Eye (tissue), 1 donor: ENCODE measurements at regions not wholly inside any gene's neighbourhood (a gene's known extent, or its start where the extent isn't known, plus 50 kb on each side); places are given as distances from the start of the nearest gene placed in this dataset.

ENCODE experiments used
- DNase-seq: peaks from one replicate; pipeline ENCODE4 v3.0.0-alpha.2; 2015

DNA sequence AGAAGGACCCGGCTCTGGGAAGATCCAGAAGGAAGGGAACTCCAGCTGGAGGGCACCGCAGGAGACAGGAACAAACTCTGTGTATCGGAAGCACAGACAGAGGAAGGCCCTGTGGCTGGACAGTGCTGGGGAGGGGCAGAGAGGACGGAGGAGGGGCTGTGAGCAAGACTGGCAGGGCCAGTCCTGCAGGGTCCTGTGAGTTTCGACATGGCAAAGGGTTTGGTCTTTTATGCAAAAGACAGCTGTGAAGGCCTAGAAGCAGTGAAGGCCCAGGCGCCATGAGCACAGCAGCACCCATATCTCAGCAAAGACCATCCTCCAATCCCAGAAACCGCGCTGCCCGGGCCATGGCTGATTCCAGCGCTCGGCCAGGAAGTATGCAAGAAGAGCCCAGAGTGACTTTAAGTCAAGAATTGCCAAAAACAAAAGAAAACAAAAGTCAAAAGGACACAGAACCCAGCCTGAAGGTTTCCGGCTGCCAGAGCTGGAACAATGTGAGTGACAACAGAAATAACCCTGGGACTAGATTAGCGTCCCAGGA is 126.5 kb downstream of the NCOR2 start:
- no peak for DNase-seq

DNA sequence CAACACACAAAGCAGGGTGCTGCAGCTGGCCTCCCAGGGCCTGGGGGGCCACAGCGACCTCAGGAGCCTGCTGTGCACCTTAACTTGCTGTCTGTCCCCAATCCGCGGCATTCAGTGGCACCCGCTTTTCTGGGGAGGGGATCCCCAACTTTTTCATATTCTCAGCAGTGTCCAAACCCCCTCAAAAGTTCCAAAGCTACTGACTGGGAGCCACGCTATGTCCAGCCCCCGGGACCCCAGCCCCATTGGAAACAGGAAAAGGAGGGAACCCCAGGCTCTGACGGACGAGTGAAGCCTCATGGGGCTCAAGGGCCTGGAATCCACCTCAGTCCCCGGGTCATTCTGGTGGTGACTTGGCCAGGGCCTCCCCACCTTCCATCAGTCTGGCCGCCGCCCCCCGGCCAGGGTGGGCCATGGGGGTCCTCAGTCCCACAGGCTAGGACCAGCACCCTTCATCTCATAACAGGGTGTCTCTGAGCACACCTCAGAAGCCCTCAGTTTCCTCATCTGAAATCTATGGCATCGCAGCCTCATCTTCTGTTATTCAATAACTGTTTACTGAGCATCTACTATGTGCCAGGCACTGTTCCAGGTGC is 127.3 kb downstream of the NCOR2 start:
- DNase-seq = no peak

DNA sequence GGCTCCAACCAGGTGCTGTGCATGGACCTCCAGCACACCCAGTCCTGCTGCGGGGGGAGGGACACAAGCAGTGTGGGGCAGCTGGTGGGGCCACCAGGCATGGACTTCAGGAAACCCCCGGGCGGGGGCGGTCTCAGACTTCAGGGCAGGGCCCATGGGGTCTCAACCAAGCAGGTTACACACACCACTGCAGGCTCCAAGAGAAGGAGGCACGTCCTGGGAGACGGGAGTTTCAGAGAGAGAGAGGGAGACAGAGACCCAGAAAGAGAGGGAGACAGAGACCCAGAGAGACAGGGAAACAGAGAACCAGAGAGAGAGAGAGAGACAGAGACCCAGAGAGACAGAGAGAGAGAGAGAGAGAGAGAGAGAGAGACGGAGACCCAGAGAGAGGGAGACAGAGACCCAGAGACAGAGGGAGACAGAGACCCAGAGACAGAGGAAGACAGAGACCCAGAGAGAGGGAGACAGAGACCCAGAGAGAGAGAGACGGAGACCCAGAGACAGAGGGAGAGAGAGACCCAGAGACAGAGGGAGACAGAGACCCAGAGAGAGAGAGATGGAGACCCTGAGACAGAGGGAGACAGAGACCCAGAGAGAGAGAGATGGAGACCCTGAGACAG is 128.9 kb downstream of the NCOR2 start:
- DNase-seq = peak; percentile 50

DNA sequence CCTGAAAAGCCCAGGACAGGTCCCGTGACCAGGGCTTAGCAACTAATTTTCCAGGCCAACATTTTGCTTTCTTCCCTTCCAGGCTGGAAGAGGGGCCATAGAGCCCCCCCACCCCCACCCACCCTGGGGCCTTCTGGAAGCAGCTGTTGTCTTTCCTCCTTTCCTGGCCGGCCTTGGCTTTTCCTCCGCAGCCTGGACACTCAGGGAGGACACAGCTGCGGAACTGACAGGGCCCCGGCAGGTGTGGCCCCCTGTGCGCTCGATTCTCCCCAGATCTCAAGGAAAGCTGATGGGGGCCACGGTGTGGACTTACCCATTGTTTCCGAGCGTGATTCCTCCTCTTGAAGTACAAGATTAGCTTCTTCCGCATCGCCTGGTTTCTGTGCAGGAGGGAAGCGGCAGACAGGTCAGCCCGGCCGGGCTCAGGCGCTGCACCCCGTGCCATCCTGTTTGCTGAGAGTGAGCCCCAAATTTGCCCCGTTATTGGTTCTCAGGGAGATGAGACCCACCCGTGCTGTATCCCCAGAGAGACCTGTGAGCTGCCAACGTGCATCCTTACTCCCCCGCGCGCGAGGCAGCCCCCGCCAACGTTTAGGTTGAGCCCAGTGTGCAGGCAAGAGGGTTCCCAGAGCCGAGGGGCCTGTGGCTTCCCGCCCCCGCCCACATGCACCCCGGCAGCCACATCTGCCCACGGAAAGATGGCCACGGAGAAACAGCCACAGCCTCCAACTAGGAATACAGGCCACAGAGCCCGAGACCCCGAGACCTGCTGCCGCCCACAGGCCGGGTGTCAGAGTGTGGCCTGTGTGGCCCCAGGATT is 129.6 kb downstream of the NCOR2 start:
- peak; percentile 53 for DNase-seq

DNA sequence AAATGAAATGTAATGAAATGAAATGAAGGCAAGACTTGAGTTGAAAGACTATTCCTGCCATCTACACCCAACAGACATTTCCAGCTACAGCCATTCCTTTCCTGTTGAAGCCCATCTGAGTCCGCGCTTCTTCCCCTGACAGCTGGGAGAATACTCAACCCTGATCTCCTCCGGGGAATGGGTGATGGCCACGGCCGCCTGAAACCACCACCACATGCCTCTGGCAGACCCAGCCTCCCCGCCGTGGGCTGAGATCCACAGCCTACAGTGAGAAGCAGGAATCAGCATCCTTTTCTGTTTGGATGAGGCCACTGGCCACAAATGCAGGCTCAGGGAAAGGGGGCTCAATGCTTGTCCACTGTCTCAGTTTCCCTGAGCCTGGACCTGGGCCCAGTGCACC is 130.3 kb downstream of the NCOR2 start:
- no peak for DNase-seq

DNA sequence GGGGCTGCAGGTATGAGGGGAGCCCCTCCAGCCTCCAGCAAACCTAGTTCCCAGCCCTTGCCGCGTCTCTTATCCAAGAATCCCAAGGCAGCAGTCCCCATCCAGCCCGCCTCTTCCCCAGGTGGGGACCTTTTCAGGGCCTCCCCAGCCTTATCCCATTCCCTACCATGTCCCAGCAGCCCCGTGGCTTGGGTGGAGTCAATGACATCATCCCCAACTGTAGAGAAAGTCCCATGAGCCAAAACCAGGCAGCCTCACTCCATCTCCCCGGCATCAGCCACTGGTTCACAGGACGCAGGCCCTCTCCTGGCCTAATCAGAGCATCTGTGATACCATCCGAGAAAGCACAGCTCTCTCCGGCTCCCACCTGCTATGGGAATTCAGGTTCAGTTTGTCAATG is 131.0 kb downstream of the NCOR2 start:
- DNase-seq = no peak

DNA sequence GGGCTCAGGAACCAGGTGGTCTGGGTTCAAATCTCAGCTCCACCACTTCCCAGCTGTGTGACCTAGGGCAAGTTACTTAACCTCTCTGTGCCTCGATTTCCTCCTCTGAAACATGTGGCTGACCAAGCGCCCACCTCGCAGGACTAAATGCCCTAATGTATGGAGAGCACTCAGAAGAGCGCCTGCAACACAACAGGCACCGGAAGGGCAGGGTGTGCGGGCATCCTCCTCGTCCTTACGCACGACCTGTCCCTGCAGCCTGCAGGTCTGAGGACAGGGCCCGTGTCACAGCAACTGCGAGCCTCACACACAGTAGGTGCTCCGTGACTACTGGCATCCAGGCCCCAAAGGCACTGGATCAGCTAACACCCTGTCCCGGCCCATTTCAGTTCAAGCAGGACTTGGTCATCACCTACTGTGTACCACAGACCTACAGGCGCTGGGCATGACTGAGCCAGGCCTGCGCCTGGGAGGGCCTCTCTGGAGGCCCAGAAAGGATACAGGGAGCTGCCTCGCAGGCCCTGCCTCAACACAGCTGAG is 131.5 kb downstream of the NCOR2 start:
- DNase-seq = no peak

DNA sequence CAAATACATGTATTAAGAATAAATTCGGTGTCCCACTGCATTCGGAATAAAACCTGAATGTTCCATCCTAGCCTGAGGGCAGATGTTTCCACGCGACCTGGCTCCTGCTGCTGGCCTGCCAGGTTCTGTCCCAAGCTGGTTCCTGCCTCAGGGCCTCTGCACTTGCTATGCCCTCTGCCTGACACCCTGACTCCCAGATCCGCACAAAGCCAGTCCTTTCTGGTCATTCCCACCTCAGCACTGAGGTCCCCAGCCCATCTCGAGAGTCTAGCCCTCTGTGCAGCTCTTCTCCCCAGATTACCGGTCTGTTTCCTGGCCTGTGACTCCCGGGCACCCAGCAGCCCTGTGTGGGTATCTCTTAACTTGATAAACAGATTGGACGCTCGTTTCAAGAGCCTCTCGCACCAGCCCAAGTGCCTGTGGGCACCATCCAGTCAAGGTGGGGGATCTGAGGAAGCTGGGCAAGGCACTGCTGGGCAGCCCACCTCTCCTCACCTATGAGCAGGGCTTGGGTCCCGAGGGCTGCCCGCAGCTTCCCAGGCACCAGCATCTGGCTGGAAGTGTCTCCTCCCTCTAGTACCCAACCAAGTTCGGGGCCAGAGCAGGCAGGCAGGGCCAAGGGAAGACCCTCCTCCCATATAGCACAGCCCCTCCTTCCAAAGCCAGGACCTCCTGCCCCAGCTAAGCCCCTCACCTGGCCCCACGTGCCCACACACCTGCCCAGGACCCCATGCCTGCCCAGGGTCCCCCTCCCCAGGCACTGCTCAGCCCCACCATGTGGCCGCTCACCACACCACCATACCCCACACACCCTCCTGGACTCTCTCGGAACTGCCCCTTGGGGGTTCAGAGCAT is 132.2 kb downstream of the NCOR2 start:
- DNase-seq = no peak

DNA sequence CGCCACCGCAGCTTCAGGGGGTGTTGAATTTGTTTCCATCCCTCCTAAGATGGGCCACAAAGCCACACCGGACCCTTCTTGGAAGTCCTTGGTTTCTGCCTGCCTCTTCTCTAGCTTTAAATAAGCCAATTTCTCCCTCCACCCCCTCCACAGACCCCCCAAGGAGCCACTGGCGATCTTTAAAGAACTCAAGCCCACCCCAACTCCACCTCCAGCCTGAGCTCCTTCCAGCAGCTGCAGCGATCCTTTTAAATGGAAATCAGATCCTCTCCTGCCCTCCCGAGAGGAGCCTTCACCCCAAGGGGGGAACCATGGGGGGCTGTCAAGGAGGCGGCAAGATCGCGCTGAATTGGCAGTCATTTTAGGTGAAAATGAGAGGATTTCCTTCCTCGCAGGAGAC is 133.1 kb downstream of the NCOR2 start:
- no peak for DNase-seq

DNA sequence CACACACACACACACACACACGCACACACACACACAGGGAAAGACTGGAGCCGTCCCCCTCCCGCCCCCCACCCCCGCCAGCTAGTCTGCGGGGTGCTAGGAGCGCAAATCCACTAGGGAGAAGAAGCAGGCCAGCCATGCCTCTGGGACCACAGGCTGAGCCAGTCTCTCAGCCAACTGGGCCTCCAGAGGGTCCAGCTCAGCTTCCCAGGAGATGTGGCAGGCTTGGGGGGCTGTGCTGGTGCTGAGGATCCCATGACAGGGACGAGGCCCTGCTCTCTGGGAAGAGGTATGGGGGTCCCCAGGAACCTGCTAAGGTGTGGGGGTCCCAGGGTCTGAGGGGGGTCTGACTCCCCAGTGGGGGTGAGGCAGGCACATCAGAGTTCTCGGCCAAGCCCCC is 133.5 kb downstream of the NCOR2 start:
- DNase-seq = no peak

DNA sequence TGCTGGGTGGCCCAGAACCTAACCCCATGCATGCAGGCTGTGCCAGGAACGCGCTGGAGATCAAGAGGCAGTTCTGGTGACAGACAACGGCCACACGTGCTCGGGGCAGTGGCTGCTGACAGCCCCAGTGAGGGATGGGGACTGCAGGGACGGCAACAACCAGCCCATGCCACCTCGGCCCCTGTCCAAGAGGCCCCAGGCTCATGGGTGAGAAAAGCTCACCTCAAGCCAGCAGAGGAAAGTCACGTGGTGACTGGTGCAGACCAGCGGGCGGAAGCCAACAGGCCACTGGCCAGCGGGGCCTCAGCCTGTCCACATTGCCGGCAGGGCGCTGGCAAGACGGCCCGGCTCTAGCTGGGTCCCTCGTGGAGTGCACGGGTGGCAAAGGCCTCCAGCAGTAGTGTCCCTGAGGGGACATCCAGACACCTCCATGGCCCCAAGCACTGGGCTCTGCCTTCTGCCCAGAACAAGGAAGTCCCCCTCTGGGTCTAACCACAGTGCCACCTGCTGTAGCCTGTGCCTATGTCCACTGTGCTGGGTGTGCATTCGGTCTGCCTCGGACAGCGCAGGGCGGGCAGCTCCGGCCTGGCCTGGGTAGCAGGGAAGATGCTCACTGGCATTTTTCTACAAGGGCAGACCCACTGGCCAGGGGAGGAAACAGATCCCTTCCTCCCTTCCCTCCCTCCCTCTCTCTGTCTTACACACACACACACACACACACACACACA is 134.1 kb downstream of the NCOR2 start:
- DNase-seq = no peak

DNA sequence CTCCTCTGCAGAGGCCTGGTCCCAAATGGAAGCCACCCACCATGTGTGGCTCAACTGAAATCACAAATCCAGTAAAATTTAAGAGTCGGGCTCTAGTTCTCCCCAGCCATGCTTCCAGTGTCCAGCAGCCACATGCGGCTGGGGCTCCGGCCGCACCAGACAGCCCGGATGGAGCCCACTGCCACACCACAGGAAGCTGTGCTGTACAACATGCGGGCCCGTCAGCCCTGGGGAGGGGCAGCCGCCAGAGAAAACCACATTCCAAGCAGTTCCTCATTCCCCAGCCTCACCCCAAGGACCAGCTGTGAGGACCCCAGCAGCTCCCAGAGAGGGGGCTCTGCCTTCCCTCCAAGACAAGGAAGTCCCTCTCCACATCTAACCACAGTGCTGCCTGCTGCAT is 135.0 kb downstream of the NCOR2 start:
- DNase-seq = no peak

DNA sequence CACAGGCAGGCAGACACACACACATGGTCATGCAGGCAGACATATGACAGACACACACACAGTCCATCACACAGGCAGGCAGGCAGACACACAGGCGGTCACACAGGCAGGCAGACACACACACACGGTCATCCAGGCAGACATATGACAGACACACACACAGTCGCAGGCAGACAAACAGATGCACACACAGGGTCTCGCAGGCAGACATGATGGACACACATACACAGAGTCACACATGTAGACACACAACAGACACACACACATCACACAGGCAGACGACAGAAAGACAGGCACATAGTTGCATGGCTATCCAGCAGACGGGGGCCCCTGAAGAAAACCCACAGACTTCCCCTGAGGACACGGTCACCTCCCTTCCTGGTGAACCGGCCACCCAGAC is 135.4 kb downstream of the NCOR2 start:
- no peak for DNase-seq

DNA sequence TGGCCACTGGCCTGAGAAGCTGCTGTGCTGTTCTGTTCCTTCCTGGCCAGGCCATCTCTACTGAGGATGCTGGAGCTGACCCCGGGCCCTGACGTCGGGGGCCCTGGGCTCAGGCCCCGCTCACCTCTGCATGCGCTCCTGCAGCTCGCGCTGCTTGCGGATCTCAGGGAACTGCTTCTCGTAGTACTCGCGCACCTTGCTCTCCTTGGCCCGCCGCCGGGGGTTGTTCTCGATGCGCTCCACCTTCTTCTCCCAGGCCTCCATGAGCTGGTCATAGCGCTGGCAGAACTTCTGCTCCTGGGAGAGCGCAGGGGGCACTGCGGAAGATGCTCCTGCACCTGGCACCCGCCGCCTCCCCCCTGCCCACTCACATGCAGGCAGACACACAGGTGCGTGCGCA is 135.6 kb downstream of the RFLNA start:
- DNase-seq = no peak

DNA sequence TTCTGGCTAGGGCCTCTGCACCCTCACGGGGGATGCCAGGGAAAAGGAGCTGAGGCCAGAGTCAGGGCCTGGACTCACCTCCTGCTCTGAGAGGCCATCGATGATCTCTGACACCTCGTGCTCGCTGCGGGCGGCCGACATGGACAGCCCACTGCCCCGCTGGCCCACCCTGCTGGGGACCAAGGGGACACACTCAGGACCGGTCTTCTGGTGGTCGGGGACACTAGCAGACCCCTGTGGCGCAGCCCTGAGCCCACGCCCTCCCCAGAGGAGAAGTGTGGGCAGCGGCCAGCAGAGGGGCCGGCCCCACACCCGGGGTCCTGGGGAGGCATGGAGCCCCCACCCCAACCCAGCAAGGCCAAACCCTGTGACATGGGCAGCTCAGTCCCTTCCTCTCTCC is 134.6 kb downstream of the RFLNA start:
- no peak for DNase-seq

DNA sequence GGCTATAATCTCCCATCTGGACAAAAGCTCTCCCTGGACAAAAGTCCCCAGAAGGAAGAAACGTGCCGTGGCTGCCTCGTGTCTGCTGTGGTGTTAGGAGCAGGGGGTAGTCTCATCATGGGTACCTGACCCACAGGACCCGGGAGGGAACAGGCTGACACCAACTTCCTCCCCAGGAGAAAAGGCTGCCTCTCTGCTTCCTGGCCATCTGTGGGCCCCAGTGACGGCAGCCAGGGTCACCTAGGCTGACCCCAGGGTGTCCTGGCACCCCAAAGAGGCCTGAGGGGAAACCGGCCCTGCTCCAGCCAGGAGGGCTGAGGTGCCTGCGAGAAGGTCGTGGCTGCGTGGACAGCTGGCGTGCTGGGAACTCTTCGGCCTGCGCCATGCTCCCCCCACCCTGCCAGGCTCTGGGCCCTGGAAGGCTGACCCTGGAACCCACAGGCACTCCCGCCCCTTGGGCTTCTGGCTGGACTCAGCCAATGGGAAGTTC is 133.9 kb downstream of the RFLNA start:
- DNase-seq = no peak

DNA sequence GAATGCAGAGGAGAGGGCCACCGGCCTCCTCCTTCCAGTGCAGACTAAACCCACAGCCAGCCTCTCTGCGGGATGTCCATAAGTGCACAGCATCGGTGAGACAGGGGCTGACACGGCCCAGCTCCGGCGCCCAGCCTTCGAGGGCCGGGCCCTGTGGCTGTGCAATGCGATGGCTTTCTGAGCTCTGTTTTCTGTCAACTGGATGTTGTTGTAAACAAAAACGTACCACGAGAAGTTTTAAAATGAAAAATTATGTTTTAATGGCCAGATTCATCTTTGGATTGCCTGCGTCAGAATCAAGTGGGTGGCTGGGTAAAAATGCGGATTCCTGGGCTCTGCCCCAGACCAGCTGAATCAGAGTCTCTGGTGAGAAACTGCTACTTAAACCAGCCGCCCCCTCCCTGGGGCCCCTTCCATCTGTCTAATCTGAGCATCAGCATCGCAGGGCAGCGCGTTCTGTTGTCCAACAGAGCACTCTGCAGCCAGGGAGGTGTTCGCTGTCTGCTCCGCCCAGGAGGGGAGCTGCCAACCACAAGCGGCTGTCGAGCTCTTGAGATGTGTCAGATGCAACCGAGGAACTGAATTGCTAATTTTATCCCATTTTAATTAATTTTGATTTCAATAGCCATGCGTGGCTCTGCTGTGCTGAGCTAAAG is 133.4 kb downstream of the RFLNA start:
- DNase-seq = peak; percentile 77

DNA sequence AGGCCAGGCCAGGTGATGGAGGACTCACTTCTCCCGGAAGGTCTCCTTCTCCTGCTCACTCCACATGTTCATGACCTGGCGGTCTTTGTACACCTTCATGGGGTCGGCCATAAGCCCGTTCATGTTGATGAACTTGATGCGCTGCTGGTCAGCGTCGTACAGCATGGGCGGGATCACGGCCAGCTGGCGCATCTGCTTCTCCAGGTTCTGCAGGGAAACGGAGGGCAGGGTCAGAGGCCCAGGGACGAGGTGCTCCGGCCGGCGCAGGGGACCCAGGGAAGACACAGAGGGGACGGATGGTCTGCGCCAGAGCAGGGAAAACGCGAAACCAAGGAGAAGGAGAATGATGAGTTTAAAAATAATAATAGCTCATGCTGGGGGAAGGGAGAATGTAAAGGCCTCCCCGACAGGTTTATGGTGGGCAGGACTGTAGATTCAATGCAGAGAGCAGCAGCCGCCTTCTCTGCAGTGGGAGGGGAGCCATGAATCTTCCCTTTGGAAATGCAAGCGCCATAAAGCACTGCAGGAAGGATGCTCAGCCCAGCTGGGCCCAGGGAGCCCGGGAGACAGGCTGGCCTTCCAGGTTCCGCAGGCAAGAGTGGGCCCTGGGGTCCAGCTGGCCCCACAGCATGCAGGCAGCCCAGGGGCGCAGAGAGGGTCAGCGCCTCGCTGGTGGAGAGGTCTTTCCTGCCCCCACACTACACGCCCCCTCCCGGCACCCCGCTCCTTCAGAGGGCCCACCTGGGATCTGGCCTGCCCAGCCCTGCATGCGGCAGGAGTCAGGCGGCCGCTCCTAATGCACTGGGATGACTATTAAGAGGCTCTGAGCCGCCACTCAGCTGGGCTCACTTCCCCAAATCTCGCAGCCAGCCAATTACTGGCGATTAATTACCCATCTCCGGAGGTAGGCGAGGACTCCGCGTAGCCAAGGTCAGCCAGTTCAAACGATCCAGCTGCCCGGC is 132.0 kb downstream of the RFLNA start:
- DNase-seq = peak; percentile 67

DNA sequence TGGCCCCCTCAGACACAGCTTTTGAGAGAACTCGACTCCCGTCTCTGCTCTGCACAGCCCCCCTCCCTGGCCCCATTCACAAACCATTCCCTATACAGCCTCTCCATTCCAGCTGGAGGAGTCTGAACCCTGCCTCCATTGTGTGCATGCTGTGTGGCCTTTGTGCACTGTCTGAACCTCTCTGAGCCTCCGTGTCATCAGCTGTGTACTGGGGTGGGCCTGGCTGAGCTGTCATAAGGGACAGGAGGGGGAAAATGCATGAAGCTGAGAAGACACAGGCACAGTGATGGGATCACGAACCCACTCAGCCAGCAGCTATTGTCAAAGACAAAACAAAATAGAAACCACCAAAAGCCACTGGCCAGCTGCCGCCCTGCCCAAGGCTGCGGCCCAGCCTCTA is 130.8 kb downstream of the RFLNA start:
- no peak for DNase-seq

DNA sequence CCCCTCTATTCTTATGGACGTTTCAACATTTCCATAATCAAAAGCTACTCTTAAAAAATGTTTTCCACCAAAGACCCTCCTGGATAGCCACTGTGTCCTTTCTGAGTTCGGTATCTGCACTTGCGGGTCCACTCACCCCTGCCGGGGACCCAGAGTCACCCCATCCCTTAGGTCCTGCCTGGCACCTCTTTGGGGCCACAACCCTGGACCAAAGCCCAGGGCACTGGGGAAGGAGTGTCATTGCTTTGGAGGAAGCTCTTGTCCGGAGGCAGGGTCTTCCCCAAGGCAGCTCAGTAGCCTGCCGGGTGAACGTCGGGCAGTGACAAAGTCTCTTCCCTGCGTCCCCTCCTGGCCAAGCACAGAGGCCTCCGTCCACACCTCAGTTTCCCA is 129.6 kb downstream of the RFLNA start:
- DNase-seq = no peak
